Mesenchymal stem cell (in vitro differentiated cells and primary cell): ENCODE measurements at regions not wholly inside any gene's neighbourhood (a gene's known extent, or its start where the extent isn't known, plus 50 kb on each side); places are given as distances from the start of the nearest gene placed in this dataset.

Experiments used
- DNase-seq: peaks from one replicate; pipeline ENCODE4 v3.0.0-alpha.2; 2013
- H2AFZ ChIP-seq: one replicate; pipeline ENCODE4 v1.6.1; 2013; ENCODE audit warnings: low read depth, mild to moderate bottlenecking, control low read depth, inconsistent platforms, low read length, moderate library complexity
- H2AK5ac ChIP-seq: 2 replicates; pipeline ENCODE4 v1.6.1; 2013; ENCODE audit warnings: low read length, moderate library complexity, mild to moderate bottlenecking, inconsistent platforms; ENCODE audit not compliant: severe bottlenecking
- H2BK120ac ChIP-seq: one replicate; pipeline ENCODE4 v1.6.1; 2013; ENCODE audit warnings: low read depth, mild to moderate bottlenecking, inconsistent platforms, low read length, moderate library complexity
- H2BK12ac ChIP-seq, 2 experiments: one replicate each; pipeline ENCODE4 v1.6.1; 2013; ENCODE audit warnings: inconsistent platforms in 2 of 2, low read length in 2 of 2, mild to moderate bottlenecking in 2 of 2, moderate library complexity in 2 of 2, control low read depth in 1 of 2
- H2BK15ac ChIP-seq: one replicate; pipeline ENCODE4 v1.6.1; 2013; ENCODE audit warnings: mild to moderate bottlenecking, low read depth, inconsistent platforms; ENCODE audit not compliant: poor library complexity, severe bottlenecking
- H2BK5ac ChIP-seq: 2 replicates; pipeline ENCODE4 v1.6.1; 2013; ENCODE audit warnings: low read depth, mild to moderate bottlenecking, low read length, control low read depth, inconsistent platforms; ENCODE audit not compliant: poor library complexity, severe bottlenecking
- H3K14ac ChIP-seq, 2 experiments: one replicate each; pipeline ENCODE4 v1.6.1; 2013; ENCODE audit warnings: inconsistent platforms in 2 of 2, low read length in 2 of 2, control low read depth in 1 of 2, mild to moderate bottlenecking in 1 of 2, moderate library complexity in 1 of 2
- H3K18ac ChIP-seq, 2 experiments: one replicate each; pipeline ENCODE4 v1.6.1; 2013; ENCODE audit warnings: inconsistent platforms in 2 of 2, low read length in 2 of 2, control low read depth in 1 of 2, low read depth in 1 of 2, mild to moderate bottlenecking in 1 of 2
- H3K23ac ChIP-seq, 2 experiments: one replicate each; pipeline ENCODE4 v1.6.1; 2013; ENCODE audit warnings: inconsistent platforms in 2 of 2, low read length in 2 of 2, mild to moderate bottlenecking in 2 of 2, moderate library complexity in 2 of 2, control low read depth in 1 of 2
- H3K27ac ChIP-seq: 2 replicates; pipeline ENCODE4 v1.5.1; 2013; ENCODE audit warnings: mild to moderate bottlenecking, moderate library complexity, low read length, control low read depth, inconsistent platforms; ENCODE audit not compliant: poor library complexity, severe bottlenecking
- H3K27me3 ChIP-seq, 2 experiments: 2 replicates each; pipeline versions ENCODE4 v1.6.1 to v1.7.0; 2013; ENCODE audit warnings: low read length in 2 of 2, mild to moderate bottlenecking in 2 of 2, moderate library complexity in 2 of 2, control low read depth in 1 of 2, inconsistent platforms in 1 of 2; ENCODE audit not compliant: control insufficient read depth in 1 of 2, insufficient read depth in 1 of 2
- H3K36me3 ChIP-seq, 2 experiments: 2 replicates each; pipeline versions ENCODE4 v1.6.1 to v1.7.0; 2013; ENCODE audit warnings: low read length in 2 of 2, control low read depth in 1 of 2, inconsistent platforms in 1 of 2, low read depth in 1 of 2, mild to moderate bottlenecking in 1 of 2; ENCODE audit not compliant: insufficient read depth in 2 of 2, control insufficient read depth in 1 of 2
- H3K4ac ChIP-seq, 2 experiments: one replicate each; pipeline ENCODE4 v1.6.1; 2013; ENCODE audit warnings: inconsistent platforms in 2 of 2, low read length in 2 of 2, mild to moderate bottlenecking in 2 of 2, moderate library complexity in 2 of 2, control low read depth in 1 of 2, low read depth in 1 of 2
- H3K4me1 ChIP-seq: 2 replicates; pipeline ENCODE4 v1.6.1; 2013; ENCODE audit warnings: low read depth, low read length, control low read depth; ENCODE audit not compliant: control insufficient read depth, insufficient read depth
- H3K4me2 ChIP-seq: 2 replicates; pipeline ENCODE4 v1.6.1; 2013; ENCODE audit warnings: low read length, mild to moderate bottlenecking, inconsistent platforms; ENCODE audit not compliant: poor library complexity, severe bottlenecking
- H3K4me3 ChIP-seq, 2 experiments: 2 replicates each; pipeline versions ENCODE4 v1.5.1 to v1.7.0; 2013; ENCODE audit warnings: low read length in 2 of 2, mild to moderate bottlenecking in 2 of 2, control low read depth in 1 of 2, low read depth in 1 of 2; ENCODE audit not compliant: insufficient read depth in 1 of 2
- H3K79me1 ChIP-seq: replicated peaks from 2 replicates; pipeline ENCODE4 v1.6.1; 2013; ENCODE audit warnings: mild to moderate bottlenecking, control low read depth, low read length, inconsistent platforms; ENCODE audit not compliant: poor library complexity, severe bottlenecking
- H3K9ac ChIP-seq: 2 replicates; pipeline ENCODE4 v1.7.0; 2013; ENCODE audit warnings: mild to moderate bottlenecking, low read length, moderate library complexity
- H3K9me3 ChIP-seq: 2 replicates; pipeline ENCODE4 v1.7.0; 2013; ENCODE audit warnings: mild to moderate bottlenecking, low read length; ENCODE audit not compliant: control insufficient read depth
- H4K8ac ChIP-seq: one replicate; pipeline ENCODE4 v1.6.1; 2013; ENCODE audit warnings: inconsistent platforms, mild to moderate bottlenecking, low read length, moderate library complexity
- H4K91ac ChIP-seq: one replicate; pipeline ENCODE4 v1.6.1; 2013; ENCODE audit warnings: mild to moderate bottlenecking, low read length, inconsistent platforms
- WGBS: methylation state at CpG from one replicate; pipeline ENCODE4 v1.1.7; 2013; ENCODE audit warnings: mixed read lengths; 5-methylcytosine and 5-hydroxymethylcytosine counted together

DNA sequence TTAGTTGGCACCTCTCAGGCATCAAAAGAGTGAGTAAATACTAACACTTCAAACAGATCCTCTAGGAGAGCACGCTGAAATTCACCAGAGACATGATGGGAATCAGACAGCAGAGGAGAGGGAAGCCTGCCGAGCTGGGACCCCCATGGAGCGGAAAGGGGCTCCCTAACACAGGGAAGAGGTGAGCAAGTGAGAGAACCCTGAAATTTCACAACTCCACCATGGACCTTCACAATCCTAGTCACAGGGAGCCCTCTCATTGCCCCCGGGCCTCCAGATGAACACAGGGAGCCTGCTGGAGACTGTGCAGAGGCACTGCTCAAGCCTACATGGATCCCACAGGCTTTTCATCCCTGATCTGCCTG is 59.2 kb upstream of the ANTXRL start:
- H3K36me3 ChIP-seq: no peaks in the 10 kb centered on the region
- no peak overlapping the region for H3K4me3 ChIP-seq
- H3K18ac ChIP-seq: no peak overlapping the region
- H4K91ac ChIP-seq: peak overlapping the region; percentile 44
- no peak overlapping the region for H3K4ac ChIP-seq
- H2BK120ac ChIP-seq: no peak overlapping the region
- no peak overlapping the region for H3K23ac ChIP-seq
- no peak overlapping the region for H2BK12ac ChIP-seq
- no peak overlapping the region for H4K8ac ChIP-seq
- H3K9me3 ChIP-seq: no peaks in the 10 kb centered on the region
- WGBS: 72% methylated on average over 4 of the region's 4 CpGs
- H2AFZ ChIP-seq: no peak overlapping the region
- H3K27ac ChIP-seq: no peak overlapping the region
- H3K79me1 ChIP-seq: no peaks in the 10 kb centered on the region
- H2BK15ac ChIP-seq: no peak overlapping the region
- H3K4me1 ChIP-seq: peaks cover 2% of the 10 kb centered on the region
- H2BK5ac ChIP-seq: no peak overlapping the region
- no peak overlapping the region for H3K14ac ChIP-seq
- H2AK5ac ChIP-seq: no peak overlapping the region
- no peak for DNase-seq
- H3K4me2 ChIP-seq: no peak overlapping the region
- no peak overlapping the region for H3K9ac ChIP-seq
- peaks cover 28 to 43% of the 10 kb centered on the region in 2 experiments for H3K27me3 ChIP-seq

DNA sequence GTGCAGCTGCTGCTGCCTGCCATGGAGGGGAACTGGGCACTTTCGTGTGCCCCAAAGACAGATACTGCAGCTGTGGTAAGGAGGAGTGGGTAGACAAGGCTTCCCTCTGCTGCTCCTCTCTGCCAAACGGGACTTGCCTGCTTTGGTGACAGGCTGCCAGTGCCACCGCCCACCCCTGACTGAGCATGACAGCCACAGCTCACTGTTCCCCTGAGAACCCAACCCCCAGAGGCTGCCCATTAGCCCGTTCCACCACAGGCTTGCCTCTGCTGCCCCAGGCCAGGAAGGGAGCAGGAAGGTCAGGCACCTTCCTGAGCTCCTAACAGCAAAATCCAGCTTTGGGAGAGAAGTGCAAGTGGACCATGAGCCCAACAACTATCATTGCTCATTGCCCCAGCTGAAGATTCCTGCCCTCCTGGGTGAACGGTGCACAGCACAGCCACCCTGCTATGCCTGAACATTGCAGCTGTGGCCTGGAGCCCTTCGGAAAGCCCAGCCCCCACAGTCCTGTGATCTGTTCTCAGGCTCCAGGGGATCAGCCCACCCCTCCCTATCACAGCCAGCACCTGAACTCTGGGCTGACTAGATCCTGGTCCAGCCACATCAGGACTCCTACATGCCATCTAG is 58.7 kb upstream of the ANTXRL start:
- H2BK5ac ChIP-seq: no peak overlapping the region
- DNase-seq: peak; percentile 8
- H3K27me3 ChIP-seq: peaks cover 28 to 48% of the 10 kb centered on the region in 2 experiments
- no peak overlapping the region for H3K4me2 ChIP-seq
- H3K4me1 ChIP-seq: peaks cover 2% of the 10 kb centered on the region
- H3K36me3 ChIP-seq: no peaks in the 10 kb centered on the region
- H2BK15ac ChIP-seq: no peak overlapping the region
- no peak overlapping the region for H3K4ac ChIP-seq
- peak overlapping the region; percentile 20 for H4K8ac ChIP-seq
- H4K91ac ChIP-seq: peak overlapping the region; percentile 44
- no peak overlapping the region for H3K18ac ChIP-seq
- H3K79me1 ChIP-seq: no peaks in the 10 kb centered on the region
- H2BK12ac ChIP-seq: no peak overlapping the region
- H3K9me3 ChIP-seq: no peaks in the 10 kb centered on the region
- H3K27ac ChIP-seq: no peak overlapping the region
- no peak overlapping the region for H3K4me3 ChIP-seq
- H2AK5ac ChIP-seq: no peak overlapping the region
- no peak overlapping the region for H2BK120ac ChIP-seq
- no peak overlapping the region for H3K14ac ChIP-seq
- no peak overlapping the region for H2AFZ ChIP-seq
- H3K9ac ChIP-seq: no peak overlapping the region
- 61% methylated on average over 6 of the region's 6 CpGs for WGBS
- no peak overlapping the region for H3K23ac ChIP-seq

DNA sequence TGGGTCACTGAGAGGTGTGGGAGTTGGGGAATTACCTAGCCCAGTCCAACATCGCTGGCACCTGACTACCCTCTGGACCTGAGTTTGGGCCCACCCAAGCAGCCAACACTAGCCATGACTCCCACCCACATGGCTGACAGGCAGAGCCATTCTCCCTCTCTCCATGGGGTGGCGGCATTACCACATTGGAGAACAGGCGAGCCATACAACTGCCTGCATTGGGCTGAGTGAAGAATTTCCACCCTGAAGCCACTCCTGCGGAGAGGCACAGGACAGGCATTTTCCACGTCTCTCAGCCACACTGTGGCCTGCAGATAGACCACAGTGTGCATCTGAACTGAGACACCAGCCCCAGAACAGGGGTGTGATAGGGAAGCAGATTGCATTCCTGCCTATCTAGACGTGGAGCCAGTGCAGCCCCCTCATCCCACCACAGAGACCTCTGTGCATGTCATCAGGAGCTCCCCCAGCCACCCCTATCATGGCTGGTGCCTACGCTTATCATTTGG is 58.2 kb upstream of the ANTXRL start:
- H2AK5ac ChIP-seq: no peak overlapping the region
- H3K23ac ChIP-seq: no peak overlapping the region
- no peak overlapping the region for H2BK5ac ChIP-seq
- WGBS: 15% methylated on average over 7 of the region's 7 CpGs
- no peaks in the 10 kb centered on the region for H3K79me1 ChIP-seq
- peaks cover 2% of the 10 kb centered on the region for H3K4me1 ChIP-seq
- H3K9me3 ChIP-seq: no peaks in the 10 kb centered on the region
- peak overlapping the region in 1 of 2 experiments; percentile 8 for H3K14ac ChIP-seq
- H3K4me3 ChIP-seq: no peak overlapping the region
- no peak overlapping the region for H2BK120ac ChIP-seq
- H2AFZ ChIP-seq: peak overlapping the region; percentile 65
- DNase-seq: peak; percentile 86
- H3K18ac ChIP-seq: no peak overlapping the region
- no peak overlapping the region for H3K9ac ChIP-seq
- no peak overlapping the region for H3K4me2 ChIP-seq
- no peak overlapping the region for H3K27ac ChIP-seq
- no peak overlapping the region for H4K91ac ChIP-seq
- no peak overlapping the region for H4K8ac ChIP-seq
- peaks cover 29 to 52% of the 10 kb centered on the region in 2 experiments for H3K27me3 ChIP-seq
- H2BK12ac ChIP-seq: no peak overlapping the region
- no peak overlapping the region for H3K4ac ChIP-seq
- no peak overlapping the region for H2BK15ac ChIP-seq
- no peaks in the 10 kb centered on the region for H3K36me3 ChIP-seq

DNA sequence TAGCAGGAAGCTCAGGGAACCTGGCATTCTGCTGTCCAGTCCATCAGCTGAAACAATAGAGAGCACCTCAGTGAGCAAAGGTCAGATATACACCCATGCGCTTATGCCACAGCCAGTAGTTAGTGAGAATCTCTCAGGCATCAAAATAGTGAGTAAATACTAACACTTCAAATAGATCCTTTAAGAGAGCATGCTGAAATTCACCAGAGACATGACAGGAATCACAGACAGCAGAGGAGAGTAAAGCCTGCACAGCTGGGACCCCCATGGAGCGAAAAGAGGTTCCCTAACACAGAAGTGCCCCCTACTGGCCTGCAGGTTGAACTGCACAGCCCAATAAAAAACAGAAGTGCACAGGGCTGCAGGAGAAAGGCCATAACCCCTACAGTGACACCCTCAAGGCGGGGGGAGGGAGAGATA is 57.6 kb upstream of the ANTXRL start:
- no peaks in the 10 kb centered on the region for H3K79me1 ChIP-seq
- WGBS: 48% methylated on average over 2 of the region's 3 CpGs
- H3K4ac ChIP-seq: no peak overlapping the region
- no peak overlapping the region for H2AFZ ChIP-seq
- H3K9ac ChIP-seq: no peak overlapping the region
- H3K36me3 ChIP-seq: no peaks in the 10 kb centered on the region
- H2BK12ac ChIP-seq: no peak overlapping the region
- H4K91ac ChIP-seq: no peak overlapping the region
- H3K18ac ChIP-seq: no peak overlapping the region
- no peak overlapping the region for H3K27ac ChIP-seq
- peak; percentile 18 for DNase-seq
- no peak overlapping the region for H3K23ac ChIP-seq
- peak overlapping the region in 1 of 2 experiments; percentile 8 for H3K14ac ChIP-seq
- no peak overlapping the region for H3K4me3 ChIP-seq
- no peak overlapping the region for H2BK120ac ChIP-seq
- no peak overlapping the region for H2BK5ac ChIP-seq
- H3K4me2 ChIP-seq: no peak overlapping the region
- H3K9me3 ChIP-seq: no peaks in the 10 kb centered on the region
- H4K8ac ChIP-seq: no peak overlapping the region
- H2AK5ac ChIP-seq: no peak overlapping the region
- H3K27me3 ChIP-seq: peaks cover 34 to 57% of the 10 kb centered on the region in 2 experiments
- no peak overlapping the region for H2BK15ac ChIP-seq
- H3K4me1 ChIP-seq: peaks cover 2% of the 10 kb centered on the region
